ENCODE measurements at regions not wholly inside any gene's neighbourhood (a gene's known extent, or its start where the extent isn't known, plus 50 kb on each side); places are given as distances from the start of the nearest gene placed in this dataset.

DNA sequence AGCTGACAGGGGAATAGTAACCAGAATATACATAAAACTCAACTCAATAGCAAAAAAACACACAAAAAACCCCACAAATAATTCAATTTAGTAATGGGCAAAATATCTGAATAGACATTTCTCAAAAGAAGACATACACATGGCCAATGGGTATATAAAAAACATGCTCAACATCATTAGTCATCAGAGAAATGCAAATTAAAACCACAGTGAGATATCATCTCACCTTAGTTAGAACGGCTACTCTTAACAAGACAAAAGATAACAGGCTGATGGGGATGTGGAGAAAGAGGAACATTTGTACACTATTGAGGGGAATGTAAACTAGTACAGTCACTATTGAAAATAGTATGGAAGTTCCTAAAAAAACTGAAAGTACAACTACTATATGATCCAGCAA lies 678.6 kb downstream of the MECOM start:
- DNase-seq (ENCODE audit: low spot score) = no peak
- Histone ChIP-seq H3K9me2 (replicated peaks; ENCODE audit: insufficient read depth) (no peaks in the 10 kb centered on the region), H3K27me3 (no peaks in the 10 kb centered on the region), H3K79me2 (no peaks in the 10 kb centered on the region), H2AFZ (no peak overlapping the region), H3K4me2 (no peak overlapping the region), H3K4me3 (no peak overlapping the region), H4K20me1 (ENCODE audit: insufficient read depth, poor library complexity, severe bottlenecking) (no peaks in the 10 kb centered on the region), H3K27ac (no peak overlapping the region), H3K36me3 (replicated peaks; ENCODE audit: insufficient read depth, low read depth) (no peaks in the 10 kb centered on the region), H3K4me1 (ENCODE audit: insufficient read depth) (peaks cover 8% of the 10 kb centered on the region), H3K9me3 (ENCODE audit: low read depth) (no peaks in the 10 kb centered on the region)
- WGBS (ENCODE audit: low lambda C conversion rate, missing lambda C conversion rate) = 70% methylated on average over 1 of the region's 1 CpG
- TF ChIP-seq, protein P1, sequence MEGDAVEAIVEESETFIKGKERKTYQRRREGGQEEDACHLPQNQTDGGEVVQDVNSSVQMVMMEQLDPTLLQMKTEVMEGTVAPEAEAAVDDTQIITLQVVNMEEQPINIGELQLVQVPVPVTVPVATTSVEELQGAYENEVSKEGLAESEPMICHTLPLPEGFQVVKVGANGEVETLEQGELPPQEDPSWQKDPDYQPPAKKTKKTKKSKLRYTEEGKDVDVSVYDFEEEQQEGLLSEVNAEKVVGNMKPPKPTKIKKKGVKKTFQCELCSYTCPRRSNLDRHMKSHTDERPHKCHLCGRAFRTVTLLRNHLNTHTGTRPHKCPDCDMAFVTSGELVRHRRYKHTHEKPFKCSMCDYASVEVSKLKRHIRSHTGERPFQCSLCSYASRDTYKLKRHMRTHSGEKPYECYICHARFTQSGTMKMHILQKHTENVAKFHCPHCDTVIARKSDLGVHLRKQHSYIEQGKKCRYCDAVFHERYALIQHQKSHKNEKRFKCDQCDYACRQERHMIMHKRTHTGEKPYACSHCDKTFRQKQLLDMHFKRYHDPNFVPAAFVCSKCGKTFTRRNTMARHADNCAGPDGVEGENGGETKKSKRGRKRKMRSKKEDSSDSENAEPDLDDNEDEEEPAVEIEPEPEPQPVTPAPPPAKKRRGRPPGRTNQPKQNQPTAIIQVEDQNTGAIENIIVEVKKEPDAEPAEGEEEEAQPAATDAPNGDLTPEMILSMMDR (IDR thresholded peaks at IDR 0.05; ENCODE audit: poor library complexity) = no peak
- TF ChIP-seq EZH2 (IDR thresholded peaks at IDR 0.05; ENCODE audit: borderline replicate concordance) (no peak), EZH2phosphoT487 (IDR thresholded peaks at IDR 0.05; ENCODE audit: low read depth, severe bottlenecking, unreplicated experiment) (no peak)

DNA sequence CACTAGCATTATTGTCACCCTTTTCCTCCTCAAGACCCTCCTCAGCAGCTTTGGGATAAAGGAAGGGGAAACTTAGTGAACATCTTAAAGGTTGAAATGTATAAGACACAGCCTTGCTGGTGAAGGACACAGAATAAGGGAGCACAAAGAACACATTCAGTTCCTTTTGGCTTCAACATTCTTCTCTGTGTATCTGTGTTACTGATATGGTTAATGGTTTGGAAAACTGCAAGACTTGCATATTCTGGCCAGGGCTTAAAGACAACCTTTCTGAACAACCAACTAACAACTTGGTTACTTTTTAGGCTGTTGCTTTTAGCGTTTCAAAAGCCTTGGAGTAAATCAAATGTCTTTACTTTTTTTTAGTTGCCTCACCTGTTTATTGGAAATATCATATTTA lies 680.5 kb downstream of the MECOM start:
- H3K4me1 ChIP-seq (ENCODE audit: insufficient read depth) = no peaks in the 10 kb centered on the region
- no peaks in the 10 kb centered on the region for H4K20me1 ChIP-seq (ENCODE audit: insufficient read depth, poor library complexity, severe bottlenecking)
- no peaks in the 10 kb centered on the region for H3K9me3 ChIP-seq (ENCODE audit: low read depth)
- 86% methylated on average over 1 of the region's 1 CpG for WGBS (ENCODE audit: low lambda C conversion rate, missing lambda C conversion rate)
- H3K4me3 ChIP-seq = no peak overlapping the region
- DNase-seq (ENCODE audit: low spot score) = no peak
- H3K27me3 ChIP-seq = no peaks in the 10 kb centered on the region
- no peak overlapping the region for H3K4me2 ChIP-seq
- no peaks in the 10 kb centered on the region for H3K79me2 ChIP-seq
- TF ChIP-seq EZH2phosphoT487 (IDR thresholded peaks at IDR 0.05; ENCODE audit: low read depth, severe bottlenecking, unreplicated experiment) (no peak), EZH2 (IDR thresholded peaks at IDR 0.05; ENCODE audit: borderline replicate concordance) (no peak)
- TF ChIP-seq, protein P1 (IDR thresholded peaks at IDR 0.05; ENCODE audit: poor library complexity) = no peak
- H3K27ac ChIP-seq = no peak overlapping the region
- no peak overlapping the region for H2AFZ ChIP-seq
- H3K9me2 ChIP-seq (replicated peaks; ENCODE audit: insufficient read depth) = no peaks in the 10 kb centered on the region
- no peaks in the 10 kb centered on the region for H3K36me3 ChIP-seq (replicated peaks; ENCODE audit: insufficient read depth, low read depth)

DNA sequence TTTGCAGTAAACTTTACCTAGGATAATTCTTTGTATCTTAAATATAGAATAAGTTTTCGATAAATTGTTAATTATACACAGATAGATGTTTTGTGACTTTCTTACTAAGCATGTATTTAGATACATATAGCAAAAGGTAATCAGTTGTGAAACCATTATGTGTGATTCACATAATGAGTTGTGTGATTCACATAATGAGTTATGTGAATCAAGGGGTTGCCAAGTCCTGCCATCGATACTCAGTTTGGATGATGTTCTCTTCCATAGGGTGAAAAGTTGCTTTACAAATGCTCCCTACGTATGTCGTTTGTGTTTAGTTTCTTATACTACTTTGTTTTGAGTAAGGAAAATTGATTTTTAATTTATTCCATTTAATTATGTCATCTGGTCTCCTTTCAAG lies 682.1 kb downstream of the MECOM start:
- Histone ChIP-seq H3K27ac (no peak overlapping the region), H2AFZ (no peak overlapping the region), H3K9me3 (ENCODE audit: low read depth) (no peaks in the 10 kb centered on the region), H4K20me1 (ENCODE audit: insufficient read depth, poor library complexity, severe bottlenecking) (no peaks in the 10 kb centered on the region), H3K9me2 (replicated peaks; ENCODE audit: insufficient read depth) (no peaks in the 10 kb centered on the region), H3K36me3 (replicated peaks; ENCODE audit: insufficient read depth, low read depth) (no peaks in the 10 kb centered on the region), H3K79me2 (no peaks in the 10 kb centered on the region), H3K4me2 (no peak overlapping the region), H3K4me1 (ENCODE audit: insufficient read depth) (no peaks in the 10 kb centered on the region), H3K4me3 (no peak overlapping the region), H3K27me3 (no peaks in the 10 kb centered on the region)
- WGBS (ENCODE audit: low lambda C conversion rate, missing lambda C conversion rate) = 97% methylated on average over 4 of the region's 4 CpGs
- no peak for TF ChIP-seq EZH2phosphoT487 (IDR thresholded peaks at IDR 0.05; ENCODE audit: low read depth, severe bottlenecking, unreplicated experiment)
- no peak for DNase-seq (ENCODE audit: low spot score)

DNA sequence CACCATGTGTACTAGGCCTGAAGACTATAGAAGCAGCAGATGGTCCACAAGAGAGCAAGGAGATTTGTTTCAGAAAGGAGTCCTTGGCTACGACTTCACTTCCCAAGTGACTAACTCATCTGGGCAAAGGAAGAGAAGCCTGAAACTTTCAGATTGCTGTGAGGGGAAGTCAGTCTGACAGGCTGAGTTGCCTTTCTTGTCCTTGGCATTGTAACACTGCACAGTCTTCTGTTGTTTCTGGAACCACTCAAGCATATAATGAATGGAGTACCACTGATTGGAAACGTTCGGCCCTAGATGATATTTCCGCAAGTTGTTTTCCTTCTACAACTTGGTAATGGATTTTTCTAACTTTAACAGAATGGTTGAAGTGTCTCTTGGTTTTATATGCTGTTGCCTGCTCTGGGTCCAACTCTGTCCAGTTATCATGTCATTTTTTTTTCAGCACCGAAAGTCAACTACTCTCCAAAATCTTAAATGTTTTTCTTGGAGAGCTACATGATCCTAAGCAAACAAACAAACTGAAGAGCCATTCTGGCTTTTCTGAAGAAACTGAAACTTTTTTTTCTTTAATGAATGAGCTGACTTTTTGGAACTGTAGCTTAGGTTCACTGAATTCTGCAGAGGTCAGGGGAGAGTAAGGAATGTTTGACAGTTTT lies 685.7 kb downstream of the MECOM start:
- no peak for DNase-seq (ENCODE audit: low spot score)
- no peak for TF ChIP-seq EZH2phosphoT487 (IDR thresholded peaks at IDR 0.05; ENCODE audit: low read depth, severe bottlenecking, unreplicated experiment)
- TF ChIP-seq, protein P1 (IDR thresholded peaks at IDR 0.05; ENCODE audit: poor library complexity) = no peak
- TF ChIP-seq EZH2 (IDR thresholded peaks at IDR 0.05; ENCODE audit: borderline replicate concordance) = no peak
- Histone ChIP-seq H3K79me2 (no peaks in the 10 kb centered on the region), H2AFZ (no peak overlapping the region), H3K4me1 (ENCODE audit: insufficient read depth) (no peaks in the 10 kb centered on the region), H4K20me1 (ENCODE audit: insufficient read depth, poor library complexity, severe bottlenecking) (no peaks in the 10 kb centered on the region), H3K27me3 (no peaks in the 10 kb centered on the region), H3K36me3 (replicated peaks; ENCODE audit: insufficient read depth, low read depth) (no peaks in the 10 kb centered on the region), H3K9me2 (replicated peaks; ENCODE audit: insufficient read depth) (no peaks in the 10 kb centered on the region), H3K4me3 (no peak overlapping the region), H3K4me2 (no peak overlapping the region), H3K27ac (no peak overlapping the region), H3K9me3 (ENCODE audit: low read depth) (no peaks in the 10 kb centered on the region)
- 73% methylated on average over 5 of the region's 5 CpGs for WGBS (ENCODE audit: low lambda C conversion rate, missing lambda C conversion rate)
